ENCODE measurements at regions not wholly inside any gene's neighbourhood (a gene's known extent, or its start where the extent isn't known, plus 50 kb on each side); places are given as distances from the start of the nearest gene placed in this dataset.

DNA sequence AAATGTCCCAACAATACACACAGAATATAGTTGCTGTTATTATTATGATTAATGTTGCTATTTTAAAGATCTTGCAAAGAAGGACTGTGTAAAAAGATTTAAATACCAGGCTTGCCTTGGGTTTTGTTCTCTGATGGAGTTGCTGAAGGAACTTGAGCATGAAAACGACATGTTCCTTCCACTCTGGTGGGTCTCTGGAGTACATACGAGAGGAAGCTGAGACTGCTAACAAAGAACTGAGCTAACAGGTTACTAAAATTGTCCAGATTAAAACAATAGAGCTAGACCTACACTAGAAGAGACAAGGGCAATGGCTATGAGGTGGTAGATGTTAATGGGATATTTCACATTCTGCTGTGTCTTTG lies 612.2 kb downstream of the TSN start:
- TF ChIP-seq, protein P1, sequence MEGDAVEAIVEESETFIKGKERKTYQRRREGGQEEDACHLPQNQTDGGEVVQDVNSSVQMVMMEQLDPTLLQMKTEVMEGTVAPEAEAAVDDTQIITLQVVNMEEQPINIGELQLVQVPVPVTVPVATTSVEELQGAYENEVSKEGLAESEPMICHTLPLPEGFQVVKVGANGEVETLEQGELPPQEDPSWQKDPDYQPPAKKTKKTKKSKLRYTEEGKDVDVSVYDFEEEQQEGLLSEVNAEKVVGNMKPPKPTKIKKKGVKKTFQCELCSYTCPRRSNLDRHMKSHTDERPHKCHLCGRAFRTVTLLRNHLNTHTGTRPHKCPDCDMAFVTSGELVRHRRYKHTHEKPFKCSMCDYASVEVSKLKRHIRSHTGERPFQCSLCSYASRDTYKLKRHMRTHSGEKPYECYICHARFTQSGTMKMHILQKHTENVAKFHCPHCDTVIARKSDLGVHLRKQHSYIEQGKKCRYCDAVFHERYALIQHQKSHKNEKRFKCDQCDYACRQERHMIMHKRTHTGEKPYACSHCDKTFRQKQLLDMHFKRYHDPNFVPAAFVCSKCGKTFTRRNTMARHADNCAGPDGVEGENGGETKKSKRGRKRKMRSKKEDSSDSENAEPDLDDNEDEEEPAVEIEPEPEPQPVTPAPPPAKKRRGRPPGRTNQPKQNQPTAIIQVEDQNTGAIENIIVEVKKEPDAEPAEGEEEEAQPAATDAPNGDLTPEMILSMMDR (IDR thresholded peaks at IDR 0.05; ENCODE audit: insufficient read depth, low read length): no peak
- TF ChIP-seq, protein P2, sequence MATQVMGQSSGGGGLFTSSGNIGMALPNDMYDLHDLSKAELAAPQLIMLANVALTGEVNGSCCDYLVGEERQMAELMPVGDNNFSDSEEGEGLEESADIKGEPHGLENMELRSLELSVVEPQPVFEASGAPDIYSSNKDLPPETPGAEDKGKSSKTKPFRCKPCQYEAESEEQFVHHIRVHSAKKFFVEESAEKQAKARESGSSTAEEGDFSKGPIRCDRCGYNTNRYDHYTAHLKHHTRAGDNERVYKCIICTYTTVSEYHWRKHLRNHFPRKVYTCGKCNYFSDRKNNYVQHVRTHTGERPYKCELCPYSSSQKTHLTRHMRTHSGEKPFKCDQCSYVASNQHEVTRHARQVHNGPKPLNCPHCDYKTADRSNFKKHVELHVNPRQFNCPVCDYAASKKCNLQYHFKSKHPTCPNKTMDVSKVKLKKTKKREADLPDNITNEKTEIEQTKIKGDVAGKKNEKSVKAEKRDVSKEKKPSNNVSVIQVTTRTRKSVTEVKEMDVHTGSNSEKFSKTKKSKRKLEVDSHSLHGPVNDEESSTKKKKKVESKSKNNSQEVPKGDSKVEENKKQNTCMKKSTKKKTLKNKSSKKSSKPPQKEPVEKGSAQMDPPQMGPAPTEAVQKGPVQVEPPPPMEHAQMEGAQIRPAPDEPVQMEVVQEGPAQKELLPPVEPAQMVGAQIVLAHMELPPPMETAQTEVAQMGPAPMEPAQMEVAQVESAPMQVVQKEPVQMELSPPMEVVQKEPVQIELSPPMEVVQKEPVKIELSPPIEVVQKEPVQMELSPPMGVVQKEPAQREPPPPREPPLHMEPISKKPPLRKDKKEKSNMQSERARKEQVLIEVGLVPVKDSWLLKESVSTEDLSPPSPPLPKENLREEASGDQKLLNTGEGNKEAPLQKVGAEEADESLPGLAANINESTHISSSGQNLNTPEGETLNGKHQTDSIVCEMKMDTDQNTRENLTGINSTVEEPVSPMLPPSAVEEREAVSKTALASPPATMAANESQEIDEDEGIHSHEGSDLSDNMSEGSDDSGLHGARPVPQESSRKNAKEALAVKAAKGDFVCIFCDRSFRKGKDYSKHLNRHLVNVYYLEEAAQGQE (IDR thresholded peaks at IDR 0.05; ENCODE audit: insufficient replicate concordance, low read depth): no peak

Data from HL-60 (cell line).